ENCODE measurements at regions not wholly inside any gene's neighbourhood (a gene's known extent, or its start where the extent isn't known, plus 50 kb on each side); places are given as distances from the start of the nearest gene placed in this dataset.

- H3K9me3 ChIP-seq = no peaks in the 10 kb centered on the region
- no peak overlapping the region for H3K4me3 ChIP-seq
- no peak overlapping the region for H3K27ac ChIP-seq
- DNase-seq = no peak
- in situ Hi-C loops (cut with MboI; ENCODE audit: low pct_ligation_motif_present in 1 of 4, low pct_unique_long_range_greater_than_20kb in 1 of 4, low sequenced_read_pairs in 3 of 4) (no loop called here), intact Hi-C loops (cut with DNase I; ENCODE audit: low total_unique reads) (no loop called here)
- no peaks in the 10 kb centered on the region for H3K4me1 ChIP-seq
- no peak for TF ChIP-seq POLR2AphosphoS5 (IDR thresholded peaks at IDR 0.05)
- TF ChIP-seq EP300 (IDR thresholded peaks at IDR 0.05; ENCODE audit: low read depth) = no peak
- TF ChIP-seq CTCF (IDR thresholded peaks at IDR 0.05) = no peak
- no peak for TF ChIP-seq POLR2A (IDR thresholded peaks at IDR 0.05)
- 71% methylated on average over 3 of the region's 4 CpGs; no CpG with 5 or more reads in 1 of the 2 donors for WGBS, 2 donors (ENCODE audit: low coverage in 1 of 2)
- no peaks in the 10 kb centered on the region for H3K36me3 ChIP-seq
- H3K27me3 ChIP-seq = no peaks in the 10 kb centered on the region
Measured at GRCh38 chr5:133899506-133899905, 68.9 kb downstream of the C5orf15 start.

GRCh38 chr5:133898440-133898839 lies 70.0 kb downstream of the C5orf15 start:
- Histone ChIP-seq H3K4me3 (no peak overlapping the region), H3K27ac (no peak overlapping the region), H3K4me1 (no peaks in the 10 kb centered on the region), H3K9me3 (no peaks in the 10 kb centered on the region), H3K27me3 (no peaks in the 10 kb centered on the region), H3K36me3 (no peaks in the 10 kb centered on the region)
- TF ChIP-seq POLR2AphosphoS5 (IDR thresholded peaks at IDR 0.05) = no peak
- no peak for TF ChIP-seq CTCF (IDR thresholded peaks at IDR 0.05)
- intact Hi-C loops (cut with DNase I; ENCODE audit: low total_unique reads) = no loop called here
- WGBS, 2 donors (ENCODE audit: low coverage in 1 of 2) = 73 to 86% methylated on average over 2 to 3 of the region's 3 CpGs
- DNase-seq = no peak
- in situ Hi-C loops (cut with MboI; ENCODE audit: low pct_ligation_motif_present in 1 of 4, low pct_unique_long_range_greater_than_20kb in 1 of 4, low sequenced_read_pairs in 3 of 4) = no loop called here

GRCh38 chr5:133897431-133897830 lies 71.0 kb downstream of the C5orf15 start:
- WGBS, 2 donors (ENCODE audit: low coverage in 1 of 2) = 72 to 77% methylated on average over 3 to 4 of the region's 4 CpGs
- no peak overlapping the region for H3K4me3 ChIP-seq
- TF ChIP-seq POLR2A (IDR thresholded peaks at IDR 0.05) = no peak
- no peak for TF ChIP-seq EP300 (IDR thresholded peaks at IDR 0.05; ENCODE audit: low read depth)
- no peak for TF ChIP-seq POLR2AphosphoS5 (IDR thresholded peaks at IDR 0.05)
- no peak for TF ChIP-seq CTCF (IDR thresholded peaks at IDR 0.05)

GRCh38 chr5:133896873-133897272 lies 71.6 kb downstream of the C5orf15 start:
- DNase-seq = no peak
- 82 to 100% methylated on average over 1 to 2 of the region's 2 CpGs for WGBS, 2 donors (ENCODE audit: low coverage in 1 of 2)

More at GRCh38 chr5:133897431-133897830, 71.0 kb downstream of the C5orf15 start:
- no peaks in the 10 kb centered on the region for H3K27me3 ChIP-seq
- in situ Hi-C loops (cut with MboI; ENCODE audit: low pct_ligation_motif_present in 1 of 4, low pct_unique_long_range_greater_than_20kb in 1 of 4, low sequenced_read_pairs in 3 of 4) = no loop called here
- no peaks in the 10 kb centered on the region for H3K9me3 ChIP-seq
- H3K4me1 ChIP-seq = no peaks in the 10 kb centered on the region
- DNase-seq = no peak
- H3K27ac ChIP-seq = no peak overlapping the region
- intact Hi-C loops (cut with DNase I; ENCODE audit: low total_unique reads) = no loop called here
- H3K36me3 ChIP-seq = no peaks in the 10 kb centered on the region

More at GRCh38 chr5:133896873-133897272, 71.6 kb downstream of the C5orf15 start:
- Histone ChIP-seq H3K4me1 (no peaks in the 10 kb centered on the region), H3K4me3 (no peak overlapping the region), H3K27me3 (no peaks in the 10 kb centered on the region), H3K36me3 (no peaks in the 10 kb centered on the region), H3K9me3 (no peaks in the 10 kb centered on the region), H3K27ac (no peak overlapping the region)
- in situ Hi-C loops (cut with MboI; ENCODE audit: low pct_ligation_motif_present in 1 of 4, low pct_unique_long_range_greater_than_20kb in 1 of 4, low sequenced_read_pairs in 3 of 4) (no loop called here), intact Hi-C loops (cut with DNase I; ENCODE audit: low total_unique reads) (no loop called here)
- TF ChIP-seq POLR2AphosphoS5 (IDR thresholded peaks at IDR 0.05) (no peak), EP300 (IDR thresholded peaks at IDR 0.05; ENCODE audit: low read depth) (no peak), POLR2A (IDR thresholded peaks at IDR 0.05) (no peak), CTCF (IDR thresholded peaks at IDR 0.05) (no peak)
